Uterus (tissue), 2 donors: ENCODE measurements at regions not wholly inside any gene's neighbourhood (a gene's known extent, or its start where the extent isn't known, plus 50 kb on each side); places are given as distances from the start of the nearest gene placed in this dataset.

ENCODE experiments used
- POLR2A ChIP-seq, 2 donors: fragments of 450-650 bp; IDR thresholded peaks; one replicate each; pipeline ENCODE4 v1.6.1; 2016; ENCODE audit warnings: antibody characterized with exemption in 2 of 2, mild to moderate bottlenecking in 1 of 2, moderate library complexity in 1 of 2
- TF ChIP-seq, protein P1 (sequence below), 4 experiments: fragments of 200-600 bp in 2 of 4; fragments of 450-650 bp in 2 of 4; sonication (generic) in 2 of 4; IDR thresholded peaks; one replicate each; pipeline ENCODE4 v1.5.1; 2016 to 2019; ENCODE audit warnings: antibody characterized with exemption in 4 of 4, mild to moderate bottlenecking in 2 of 4, moderate library complexity in 1 of 4

DNA sequence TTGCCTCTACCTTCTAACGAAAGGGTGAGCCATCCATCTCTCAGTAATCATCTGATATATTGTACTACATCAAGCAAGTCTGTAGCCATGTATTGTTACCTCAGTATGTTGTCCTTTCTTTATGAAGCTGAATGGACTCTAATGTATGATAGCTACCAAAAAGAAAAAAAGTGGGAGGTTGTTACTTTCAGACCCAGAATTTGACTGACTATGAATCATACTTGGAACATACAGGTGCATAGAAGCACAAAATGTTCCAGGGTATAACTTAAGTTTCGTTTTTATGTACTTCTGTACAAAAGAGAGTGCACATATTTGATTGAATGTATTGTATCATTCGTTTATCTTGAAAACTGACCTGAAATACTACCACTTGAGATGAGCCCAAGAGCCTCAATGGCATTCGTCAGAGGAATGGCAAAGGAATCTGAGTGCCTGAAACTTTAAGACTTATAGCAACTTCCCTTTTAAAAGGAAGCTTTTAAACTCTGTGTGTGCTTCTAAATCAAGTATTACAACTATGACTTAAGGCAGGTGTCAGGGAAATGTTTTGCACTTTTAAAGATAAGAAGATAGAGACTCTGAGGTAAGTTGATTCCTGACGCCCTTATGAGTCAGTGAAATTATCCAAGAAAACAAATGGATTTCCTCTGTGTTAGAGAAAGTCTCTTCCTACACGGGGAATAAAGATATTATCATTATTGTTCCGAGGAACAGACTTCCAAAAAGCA, 951.5 kb downstream of the GALC start:
- TF ChIP-seq, protein P1, sequence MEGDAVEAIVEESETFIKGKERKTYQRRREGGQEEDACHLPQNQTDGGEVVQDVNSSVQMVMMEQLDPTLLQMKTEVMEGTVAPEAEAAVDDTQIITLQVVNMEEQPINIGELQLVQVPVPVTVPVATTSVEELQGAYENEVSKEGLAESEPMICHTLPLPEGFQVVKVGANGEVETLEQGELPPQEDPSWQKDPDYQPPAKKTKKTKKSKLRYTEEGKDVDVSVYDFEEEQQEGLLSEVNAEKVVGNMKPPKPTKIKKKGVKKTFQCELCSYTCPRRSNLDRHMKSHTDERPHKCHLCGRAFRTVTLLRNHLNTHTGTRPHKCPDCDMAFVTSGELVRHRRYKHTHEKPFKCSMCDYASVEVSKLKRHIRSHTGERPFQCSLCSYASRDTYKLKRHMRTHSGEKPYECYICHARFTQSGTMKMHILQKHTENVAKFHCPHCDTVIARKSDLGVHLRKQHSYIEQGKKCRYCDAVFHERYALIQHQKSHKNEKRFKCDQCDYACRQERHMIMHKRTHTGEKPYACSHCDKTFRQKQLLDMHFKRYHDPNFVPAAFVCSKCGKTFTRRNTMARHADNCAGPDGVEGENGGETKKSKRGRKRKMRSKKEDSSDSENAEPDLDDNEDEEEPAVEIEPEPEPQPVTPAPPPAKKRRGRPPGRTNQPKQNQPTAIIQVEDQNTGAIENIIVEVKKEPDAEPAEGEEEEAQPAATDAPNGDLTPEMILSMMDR (IDR thresholded peaks at IDR 0.05), result no peak
- TF ChIP-seq POLR2A (IDR thresholded peaks at IDR 0.05), result no peak
